GM19397 (cell line): ENCODE measurements at regions not wholly inside any gene's neighbourhood (a gene's known extent, or its start where the extent isn't known, plus 50 kb on each side); places are given as distances from the start of the nearest gene placed in this dataset.

Experiments
- ATAC-seq: cut with Tn5 transposase; IDR thresholded peaks from one replicate; pipeline ENCODE4 v1.9.1; 2021; ENCODE audit warnings: mild to moderate bottlenecking, moderate library complexity; ENCODE audit not compliant: unreplicated experiment

GRCh38 chr17:79330229-79330628, 255.6 kb downstream of the ENGASE start:
- no peak for ATAC-seq

- ATAC-seq: no peak
Observed at GRCh38 chr17:79326814-79327213, 252.2 kb downstream of the ENGASE start.

DNA sequence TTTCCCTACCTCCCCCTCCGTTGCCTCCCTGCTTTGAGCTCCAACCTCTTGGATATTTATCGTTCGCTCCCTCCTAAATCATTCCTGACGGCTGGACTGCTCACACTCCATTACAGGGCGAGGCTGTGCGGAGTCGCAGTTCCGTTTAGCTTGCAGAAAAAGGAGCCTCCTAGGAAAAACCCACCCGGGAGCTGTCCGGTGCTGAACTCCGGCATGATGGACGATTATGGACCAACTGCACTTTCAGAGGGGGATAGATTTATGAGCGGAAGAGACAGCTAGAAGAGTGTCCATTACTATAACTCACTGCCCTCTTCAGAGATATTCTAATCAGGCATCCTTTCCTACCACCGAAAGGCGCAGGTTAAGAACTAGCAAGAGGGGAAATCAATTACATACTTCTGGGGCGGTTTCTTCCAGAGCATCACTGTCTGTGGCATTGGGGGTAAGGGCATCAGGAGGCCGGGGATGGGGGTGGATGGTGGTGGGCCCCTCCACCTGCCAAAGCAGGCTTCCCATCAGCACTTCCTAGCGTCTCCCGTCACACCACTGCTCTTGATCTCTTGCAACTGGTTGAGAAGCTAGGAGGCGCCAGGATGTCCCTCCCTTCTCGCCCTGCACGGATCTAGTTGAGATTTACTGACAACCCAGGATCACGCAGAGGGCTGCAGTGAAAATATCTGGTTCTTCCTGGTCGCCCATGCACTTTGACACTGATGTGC, 251.2 kb downstream of the ENGASE start:
- ATAC-seq: no peak

- no peak for ATAC-seq
Observed at GRCh38 chr17:79324194-79324593, 249.6 kb downstream of the ENGASE start.

- no peak for ATAC-seq
Observed at GRCh38 chr17:79323566-79323965, 248.9 kb downstream of the ENGASE start.

DNA sequence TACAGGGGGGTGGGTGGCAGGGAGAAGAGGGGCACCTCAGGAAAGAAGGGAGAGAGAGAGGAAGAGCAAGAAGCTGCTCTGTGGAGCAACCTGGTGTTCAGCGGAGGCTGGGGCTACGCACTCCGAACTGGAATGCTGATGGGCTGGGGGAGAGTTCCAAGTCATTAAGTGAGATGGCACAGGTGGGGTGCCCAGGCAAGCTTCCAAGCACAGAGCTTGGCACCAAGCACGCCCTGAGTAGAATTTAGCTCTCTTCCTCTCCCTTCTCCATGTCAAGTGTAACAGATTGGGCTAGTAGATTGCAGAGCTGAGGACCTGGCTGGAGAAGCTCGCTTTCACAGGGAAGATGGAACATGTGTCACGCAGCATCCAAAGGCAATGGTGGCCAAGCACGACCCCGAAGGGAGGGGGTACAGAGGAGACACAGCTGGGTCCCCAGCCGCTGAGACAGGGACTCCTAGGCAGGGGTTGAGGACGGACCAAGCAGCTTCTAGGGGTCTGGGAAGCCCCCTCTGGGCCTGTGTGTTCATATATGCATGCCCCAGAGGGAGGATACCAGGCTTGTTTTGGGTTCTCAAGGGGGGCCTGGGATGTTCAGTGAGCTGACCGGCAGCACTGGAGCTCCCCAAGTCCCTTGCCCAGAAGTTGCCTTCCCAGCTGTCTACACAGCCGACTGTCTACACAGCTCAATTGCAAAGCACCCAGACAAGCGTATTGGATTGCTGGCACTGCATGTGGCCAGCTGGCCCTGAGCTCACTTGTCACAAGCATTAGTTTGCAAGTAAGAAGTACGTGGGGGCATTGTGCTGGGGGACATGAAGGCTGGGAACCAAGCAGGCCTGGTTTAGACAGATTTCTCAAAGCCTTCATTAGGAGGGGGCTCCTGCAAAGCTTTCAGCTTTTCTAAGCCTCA, 247.8 kb downstream of the ENGASE start:
- no peak for ATAC-seq

GRCh38 chr17:79320331-79320730, 245.7 kb downstream of the ENGASE start:
- ATAC-seq: no peak

DNA sequence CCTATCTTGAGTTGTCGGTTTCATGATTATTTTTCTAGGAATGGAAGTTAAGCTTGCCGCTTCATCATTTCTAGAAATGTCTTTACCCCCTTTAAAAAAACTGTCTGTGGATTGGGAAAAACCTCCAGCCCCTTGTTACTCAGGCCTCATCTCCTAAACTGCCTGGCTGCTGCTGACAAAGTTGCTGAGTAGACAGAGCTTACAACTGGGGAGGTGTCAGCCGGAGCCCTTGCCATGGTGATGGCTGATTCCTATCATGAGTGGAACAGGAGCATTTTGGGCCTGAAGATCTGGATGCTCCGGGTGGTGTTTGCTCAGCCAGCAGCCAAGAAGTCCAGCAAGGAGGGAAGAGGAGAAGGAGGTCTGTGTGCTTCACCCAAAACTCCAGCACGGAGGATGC, 243.3 kb downstream of the ENGASE start:
- no peak for ATAC-seq

GRCh38 chr17:79316805-79317204, 242.2 kb downstream of the ENGASE start:
- ATAC-seq: no peak

DNA sequence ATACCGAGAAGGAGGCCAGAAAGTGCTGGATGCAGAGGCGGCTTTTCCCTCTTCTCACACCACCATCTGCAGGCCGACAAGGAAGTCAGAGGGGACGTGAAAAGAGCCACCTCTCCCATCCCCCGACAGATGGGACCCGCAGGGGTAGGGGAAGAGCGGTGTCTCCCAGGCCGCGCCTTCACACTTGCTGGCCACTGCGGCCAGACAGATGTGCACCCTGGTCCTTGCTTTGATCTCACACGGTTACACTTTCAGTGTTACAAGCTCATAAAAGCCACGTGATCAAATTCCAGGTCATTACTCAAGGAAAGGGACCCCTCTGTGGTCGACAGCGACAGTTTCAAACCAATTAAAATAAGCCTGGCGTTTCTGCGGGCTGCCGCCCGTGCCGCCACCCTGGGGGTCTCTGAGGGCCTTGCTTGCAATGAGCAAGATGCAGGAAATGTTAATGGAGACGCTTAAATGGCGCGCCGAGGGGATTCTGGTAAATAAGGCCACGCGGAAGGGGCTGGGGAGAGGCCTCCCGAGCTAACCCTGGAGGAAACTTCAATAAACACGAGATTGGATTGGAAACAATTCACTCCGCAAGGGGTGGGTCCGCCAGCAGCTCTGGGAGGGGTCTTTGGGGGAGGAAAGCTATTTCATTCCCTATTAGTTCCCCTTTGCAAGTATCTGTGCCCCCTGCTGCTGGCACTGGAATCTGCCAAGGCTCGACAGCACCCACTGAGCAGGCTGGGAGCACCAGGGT, 240.9 kb downstream of the ENGASE start:
- ATAC-seq: no peak

- ATAC-seq: no peak
Observed at GRCh38 chr17:79314617-79315357, 240.2 kb downstream of the ENGASE start.

- ATAC-seq: no peak
Observed at GRCh38 chr17:79311373-79311772, 236.7 kb downstream of the ENGASE start.

DNA sequence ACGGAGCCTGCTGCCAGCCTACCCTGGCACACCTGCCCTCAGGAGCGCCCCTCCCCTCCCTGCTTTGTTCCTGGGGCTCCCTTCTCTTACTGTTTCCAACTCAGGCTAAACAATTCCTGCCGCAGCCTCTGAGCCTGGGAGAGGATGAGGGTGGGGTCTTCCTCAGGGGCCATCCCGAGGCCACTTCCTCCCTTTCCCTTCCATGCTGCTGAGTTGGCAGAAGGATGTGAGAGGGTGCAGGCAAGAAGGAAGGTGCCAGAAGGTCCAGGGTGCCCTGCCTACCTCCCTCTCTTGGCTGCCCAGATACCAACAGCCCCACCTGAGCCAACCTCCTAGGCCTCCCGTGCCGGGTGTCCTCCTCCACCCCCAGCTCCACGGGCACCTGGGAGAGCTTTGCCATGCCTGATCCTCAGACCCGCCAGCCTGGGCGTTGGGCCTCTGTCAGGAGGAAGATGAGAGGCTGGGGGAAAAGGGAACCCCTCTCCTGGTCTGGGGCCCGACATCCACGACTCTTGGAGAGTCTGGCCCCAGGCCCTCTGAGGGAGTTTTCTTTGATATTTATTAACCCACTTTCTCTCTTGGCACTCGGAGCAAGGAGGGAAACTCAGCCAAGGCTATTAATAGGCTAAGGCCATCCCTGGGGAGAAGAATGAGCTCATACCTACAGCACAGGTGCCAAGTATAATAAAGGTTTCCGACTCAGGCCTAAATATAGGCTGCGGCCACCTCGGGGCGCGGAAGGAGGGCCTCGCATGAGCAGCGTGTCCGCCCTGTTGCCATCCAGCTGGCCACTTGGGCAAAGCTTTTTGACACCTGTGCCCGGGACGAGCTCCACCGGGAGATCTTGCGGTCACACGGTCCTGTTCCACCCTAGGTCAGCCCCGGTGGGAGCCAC, 232.0 kb downstream of the ENGASE start:
- ATAC-seq: no peak

DNA sequence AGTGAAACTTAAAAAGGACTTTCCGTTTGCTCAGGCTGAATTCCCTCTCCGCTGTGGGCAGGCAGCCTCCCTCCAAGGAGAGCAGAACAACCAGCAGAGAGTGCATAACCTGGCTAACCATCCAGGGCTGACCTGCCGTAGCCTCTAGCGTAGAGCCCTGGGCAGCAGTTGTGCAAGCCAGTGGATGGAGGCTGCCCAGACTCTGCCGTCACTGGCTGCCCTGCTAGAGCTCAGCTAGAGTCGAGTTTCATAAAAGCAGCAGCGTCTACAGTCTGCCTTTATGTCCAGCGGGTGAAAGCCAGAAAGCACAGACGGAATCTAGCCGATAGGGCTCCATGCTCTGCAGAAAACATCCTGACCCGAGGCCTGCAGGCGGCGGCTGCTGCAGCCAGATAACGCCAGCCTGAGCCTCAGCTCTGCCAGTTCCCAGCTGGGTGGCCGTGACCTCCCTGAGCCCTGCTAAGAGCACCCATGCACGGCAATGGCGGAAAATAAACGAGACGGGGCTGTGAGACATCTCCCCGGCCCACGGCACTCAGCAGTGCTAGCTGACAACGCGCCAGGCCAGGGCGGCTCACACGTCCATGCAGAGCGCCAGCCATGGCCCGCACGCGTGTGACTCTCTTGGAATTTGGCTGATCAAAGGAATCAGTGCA, 231.3 kb downstream of the ENGASE start:
- ATAC-seq: no peak

GRCh38 chr17:79305376-79305767, 230.7 kb downstream of the ENGASE start:
- ATAC-seq: no peak

- ATAC-seq: no peak
Observed at GRCh38 chr17:79304884-79305283, 230.3 kb downstream of the ENGASE start.

DNA sequence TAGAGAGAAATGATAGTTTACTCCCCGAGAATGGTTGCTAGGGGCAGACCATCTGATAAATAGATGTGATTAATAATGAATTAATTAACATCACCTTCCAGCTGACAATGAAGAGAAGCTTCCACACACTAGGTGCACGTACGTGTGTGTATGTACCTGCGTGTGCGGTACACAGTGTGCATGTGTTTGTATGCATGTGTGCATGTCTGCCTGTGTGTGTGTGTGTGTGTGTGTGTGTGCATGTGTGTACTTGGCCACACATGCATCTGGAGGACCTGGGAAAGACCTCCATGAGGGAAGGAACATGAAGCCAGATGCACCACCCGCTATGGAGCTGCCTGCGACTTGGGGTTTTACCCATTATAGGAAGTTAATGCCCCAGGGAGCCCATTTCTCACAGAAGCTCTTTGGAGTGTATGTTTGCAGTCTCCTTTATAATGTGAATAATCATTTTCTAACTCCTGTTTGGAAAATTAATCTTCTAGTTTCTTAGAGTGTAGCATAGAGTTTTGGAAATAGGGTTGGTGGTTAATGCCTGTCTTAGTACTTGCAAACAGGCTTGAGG, 229.1 kb downstream of the ENGASE start:
- ATAC-seq: no peak

DNA sequence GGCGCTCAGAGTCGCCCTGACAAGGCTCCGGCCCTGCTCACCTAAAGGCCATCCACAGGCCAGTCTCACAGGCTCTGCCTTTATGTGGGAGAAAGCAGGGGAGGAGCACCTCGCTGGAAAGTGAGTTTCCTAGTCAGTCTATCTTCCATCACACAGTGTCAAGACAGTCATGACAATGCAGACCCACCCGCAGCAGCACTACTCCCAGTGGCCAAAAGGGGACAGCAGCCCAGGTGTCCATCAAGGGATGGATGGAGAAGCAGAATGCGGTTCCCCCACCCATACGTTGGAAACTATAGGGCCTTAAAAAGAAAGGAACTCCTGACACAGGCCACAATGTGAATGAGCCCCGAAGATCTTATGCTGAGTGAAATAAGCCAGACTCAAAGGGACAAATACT, 226.8 kb downstream of the ENGASE start:
- ATAC-seq: no peak

DNA sequence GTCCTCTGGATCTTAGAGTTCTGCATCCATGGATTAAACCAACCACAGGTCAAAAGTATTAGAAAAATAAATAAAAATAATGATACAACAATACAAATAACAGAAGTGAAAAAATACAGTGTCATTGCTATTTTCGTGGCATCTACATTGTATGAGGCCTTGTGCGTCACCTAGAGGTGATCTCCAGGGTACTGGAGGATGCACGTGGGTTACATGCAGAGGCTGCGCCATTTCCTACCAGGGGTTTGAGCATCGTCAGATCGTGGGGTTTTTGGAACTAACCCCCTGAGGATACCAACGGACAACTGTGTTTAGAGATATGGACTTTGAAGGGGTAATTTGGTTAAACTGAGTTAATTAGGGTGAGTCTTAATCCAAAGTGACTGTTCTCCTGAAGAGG, 224.7 kb downstream of the ENGASE start:
- ATAC-seq: no peak
